Liver (tissue), 8 donors: ENCODE measurements at regions not wholly inside any gene's neighbourhood (a gene's known extent, or its start where the extent isn't known, plus 50 kb on each side); places are given as distances from the start of the nearest gene placed in this dataset.

Experiments used
- DNase-seq: peaks from one replicate; pipeline ENCODE4 v3.0.0-alpha.2; 2017; ENCODE audit warnings: low spot score
- H3K27ac ChIP-seq, 2 donors: one replicate each; pipeline ENCODE4 v1.7.0; 2013; ENCODE audit warnings: inconsistent platforms in 2 of 2, low read length in 2 of 2, control low read depth in 1 of 2, low read depth in 1 of 2, mild to moderate bottlenecking in 1 of 2
- H3K27me3 ChIP-seq, 4 donors: one replicate each; pipeline versions ENCODE4 v1.6.1 to v1.7.0; 2013; ENCODE audit warnings: low read length in 3 of 4, inconsistent platforms in 1 of 4, mild to moderate bottlenecking in 1 of 4, moderate library complexity in 1 of 4; ENCODE audit not compliant: control insufficient read depth in 4 of 4, insufficient read depth in 4 of 4
- H3K36me3 ChIP-seq, 4 donors: one replicate each; pipeline versions ENCODE4 v1.6.1 to v1.7.0; 2013; ENCODE audit warnings: low read length in 3 of 4, mild to moderate bottlenecking in 3 of 4, low read depth in 1 of 4, moderate library complexity in 1 of 4; ENCODE audit not compliant: control insufficient read depth in 4 of 4, insufficient read depth in 3 of 4
- H3K4me1 ChIP-seq, 4 donors: one replicate each; pipeline versions ENCODE4 v1.6.1 to v1.7.0; 2013; ENCODE audit warnings: low read length in 3 of 4, mild to moderate bottlenecking in 3 of 4, moderate library complexity in 1 of 4; ENCODE audit not compliant: control insufficient read depth in 4 of 4, insufficient read depth in 4 of 4
- H3K4me3 ChIP-seq, 3 donors: one replicate each; pipeline versions ENCODE4 v1.6.1 to v1.7.0; 2013; ENCODE audit warnings: low read length in 3 of 3, control low read depth in 1 of 3, low read depth in 1 of 3, mild to moderate bottlenecking in 1 of 3
- H3K9ac ChIP-seq, 2 donors: one replicate each; pipeline ENCODE4 v1.7.0; 2013; ENCODE audit warnings: low read length in 2 of 2, mild to moderate bottlenecking in 2 of 2, moderate library complexity in 2 of 2, control low read depth in 1 of 2, low read depth in 1 of 2
- H3K9me3 ChIP-seq, 4 donors: one replicate each; pipeline versions ENCODE4 v1.6.1 to v1.7.0; 2013; ENCODE audit warnings: low read length in 3 of 4; ENCODE audit not compliant: control insufficient read depth in 4 of 4
- ATF3 ChIP-seq: IDR thresholded peaks from 2 replicates; pipeline ENCODE4 v1.6.1; 2016; ENCODE audit warnings: antibody characterized with exemption
- CTCF ChIP-seq: fragments of 150-350 bp; IDR thresholded peaks from 2 replicates; pipeline ENCODE4 v1.5.1; 2017; ENCODE audit warnings: improper control_type of control experiment, low read depth, low read length; ENCODE audit not compliant: missing input control
- EGR1 ChIP-seq, 2 donors: IDR thresholded peaks; 2 replicates each; pipeline ENCODE4 v1.6.1; 2016 to 2018; ENCODE audit warnings: antibody characterized with exemption in 2 of 2, low read depth in 2 of 2
- FOXA1 ChIP-seq: IDR thresholded peaks from 2 replicates; pipeline ENCODE4 v1.6.1; 2016; ENCODE audit warnings: antibody characterized with exemption
- FOXA2 ChIP-seq: IDR thresholded peaks from 2 replicates; pipeline ENCODE4 v1.6.1; 2016; ENCODE audit warnings: antibody characterized with exemption
- GABPA ChIP-seq, 2 donors: IDR thresholded peaks in 1 of 2; conservative IDR thresholded peaks in 1 of 2; 2 replicates each; pipeline ENCODE4 v1.6.1; 2016; ENCODE audit warnings: antibody characterized with exemption in 2 of 2, mild to moderate bottlenecking in 1 of 2, moderate library complexity in 1 of 2
- HNF4A ChIP-seq, 2 donors: conservative IDR thresholded peaks; 2 replicates each; pipeline ENCODE4 v1.6.1; 2016; ENCODE audit warnings: antibody characterized with exemption in 2 of 2, mild to moderate bottlenecking in 2 of 2
- HNF4G ChIP-seq: IDR thresholded peaks from 2 replicates; pipeline ENCODE4 v1.6.1; 2016; ENCODE audit warnings: antibody characterized with exemption
- JUND ChIP-seq, 2 donors: IDR thresholded peaks; 2 replicates each; pipeline ENCODE4 v1.6.1; 2016; ENCODE audit warnings: antibody characterized with exemption in 2 of 2
- MAX ChIP-seq: IDR thresholded peaks from 2 replicates; pipeline ENCODE4 v1.6.1; 2016; ENCODE audit warnings: antibody characterized with exemption
- NR2F2 ChIP-seq: IDR thresholded peaks from 2 replicates; pipeline ENCODE4 v1.6.1; 2016; ENCODE audit warnings: antibody characterized with exemption
- RAD21 ChIP-seq, 2 donors: IDR thresholded peaks; 2 replicates each; pipeline ENCODE4 v1.6.1; 2016; ENCODE audit warnings: antibody characterized with exemption in 2 of 2, mild to moderate bottlenecking in 2 of 2
- REST ChIP-seq: IDR thresholded peaks from 2 replicates; pipeline ENCODE4 v1.6.1; 2016; ENCODE audit warnings: antibody characterized with exemption, mild to moderate bottlenecking
- RXRA ChIP-seq, 2 donors: IDR thresholded peaks; 2 replicates each; pipeline ENCODE4 v1.6.1; 2017 to 2018; ENCODE audit warnings: antibody characterized with exemption in 2 of 2, mild to moderate bottlenecking in 1 of 2
- SP1 ChIP-seq: IDR thresholded peaks from 2 replicates; pipeline ENCODE4 v1.6.1; 2018; ENCODE audit warnings: antibody characterized with exemption, mild to moderate bottlenecking
- TAF1 ChIP-seq: conservative IDR thresholded peaks from 2 replicates; pipeline ENCODE4 v1.6.1; 2016; ENCODE audit warnings: antibody characterized with exemption, mild to moderate bottlenecking
- YY1 ChIP-seq: IDR thresholded peaks from 2 replicates; pipeline ENCODE4 v1.6.1; 2016; ENCODE audit warnings: antibody characterized with exemption, mild to moderate bottlenecking
- ZBTB33 ChIP-seq: IDR thresholded peaks from 2 replicates; pipeline ENCODE4 v1.6.1; 2016; ENCODE audit warnings: antibody characterized with exemption
- WGBS: extraction: QIAGEN DNeasy Blood & Tissue Kit; methylation state at CpG from one replicate; pipeline ENCODE4 v1.1.7; 2013; 5-methylcytosine and 5-hydroxymethylcytosine counted together
- donor health status: healthy.
- donor health status: healthy.
- donor health status: healthy.
- donor health status: healthy.
- donor health status: healthy.

- H3K27ac ChIP-seq, result no peak overlapping the region
- no peaks in the 10 kb centered on the region for H3K4me1 ChIP-seq
- no peak overlapping the region for H3K9ac ChIP-seq
- no peak overlapping the region for H3K4me3 ChIP-seq
- no peaks in the 10 kb centered on the region for H3K9me3 ChIP-seq
- no peak for TF ChIP-seq MAX
- TF ChIP-seq FOXA2, result no peak
- TF ChIP-seq CTCF, result no peak
- no peak for TF ChIP-seq HNF4G
- TF ChIP-seq FOXA1, result no peak
- no peak for TF ChIP-seq ZBTB33
- TF ChIP-seq EGR1 (IDR thresholded peaks at IDR 0.05; ENCODE audit: low read depth in 2 of 2), result no peak
- no peak for TF ChIP-seq JUND (IDR thresholded peaks at IDR 0.05)
- no peak for TF ChIP-seq HNF4A (conservative IDR thresholded peaks at IDR 0.05)
- no peak for TF ChIP-seq TAF1
- TF ChIP-seq YY1, result no peak
- TF ChIP-seq SP1, result no peak
- no peak for TF ChIP-seq RXRA (IDR thresholded peaks at IDR 0.05)
- no peak for TF ChIP-seq REST
- no peak for TF ChIP-seq NR2F2
- no peak for TF ChIP-seq RAD21 (IDR thresholded peaks at IDR 0.05)
- no peak for TF ChIP-seq ATF3
- TF ChIP-seq GABPA (IDR thresholded peaks at IDR 0.05 in 1 of 2, conservative IDR thresholded peaks at IDR 0.05 in 1 of 2), result no peak
- H3K27me3 ChIP-seq, result peaks cover 0 to 3% (median 0%) of the 10 kb centered on the region in 4 donors
- DNase-seq, result no peak
- WGBS, result 97% methylated on average over 2 of the region's 2 CpGs
- H3K36me3 ChIP-seq, result no peaks in the 10 kb centered on the region
Measured at GRCh38 chr17:65408050-65408449, 153.4 kb downstream of the AXIN2 start.
